Neutrophil (primary cell): ENCODE measurements at regions not wholly inside any gene's neighbourhood (a gene's known extent, or its start where the extent isn't known, plus 50 kb on each side); places are given as distances from the start of the nearest gene placed in this dataset.

Experiments
- H3K27ac ChIP-seq: fragments of 200-600 bp; sonication (generic); 2 replicates; pipeline ENCODE4 v1.5.1; 2016; ENCODE audit warnings: mild to moderate bottlenecking, moderate library complexity
- H3K27me3 ChIP-seq: fragments of 200-600 bp; sonication (generic); 2 replicates; pipeline ENCODE4 v1.6.0; 2016; ENCODE audit warnings: mild to moderate bottlenecking
- H3K36me3 ChIP-seq: fragments of 200-600 bp; sonication (generic); 2 replicates; pipeline ENCODE4 v1.5.1; 2017
- H3K4me1 ChIP-seq, 2 experiments: fragments of 200-600 bp in 1 of 2; sonication (generic) in 1 of 2; 1 replicate in 1 of 2; 2 replicates in 1 of 2; pipeline versions ENCODE4 v1.5.1 to v1.6.1; 2013 to 2016; ENCODE audit warnings: low read depth in 1 of 2, low read length in 1 of 2, mild to moderate bottlenecking in 1 of 2, moderate library complexity in 1 of 2; ENCODE audit not compliant: control insufficient read depth in 1 of 2, insufficient read depth in 1 of 2
- H3K4me3 ChIP-seq, 2 experiments: fragments of 200-600 bp in 1 of 2; sonication (generic) in 1 of 2; 1 replicate in 1 of 2; 2 replicates in 1 of 2; pipeline ENCODE4 v1.5.1; 2013 to 2016; ENCODE audit warnings: low read depth in 1 of 2, low read length in 1 of 2, mild to moderate bottlenecking in 1 of 2, moderate library complexity in 1 of 2
- H3K9me3 ChIP-seq: fragments of 200-600 bp; sonication (generic); 2 replicates; pipeline ENCODE4 v1.5.1; 2016
- CTCF ChIP-seq: fragments of 200-600 bp; sonication (generic); IDR thresholded peaks from 2 replicates; pipeline ENCODE4 v1.5.1; 2016; ENCODE audit warnings: antibody characterized with exemption

GRCh38 chr9:129290606-129291005 is 112.5 kb upstream of the IER5L start:
- H3K4me3 ChIP-seq: no peak overlapping the region
- H3K36me3 ChIP-seq: peaks cover 14% of the 10 kb centered on the region
- H3K4me1 ChIP-seq: no peaks in the 10 kb centered on the region
- peaks cover 30% of the 10 kb centered on the region for H3K27me3 ChIP-seq
- no peaks in the 10 kb centered on the region for H3K9me3 ChIP-seq
- no peak overlapping the region for H3K27ac ChIP-seq
- no peak for TF ChIP-seq CTCF

- Histone ChIP-seq H3K27ac (no peak overlapping the region), H3K4me3 (no peak overlapping the region), H3K36me3 (peaks cover 21% of the 10 kb centered on the region), H3K27me3 (peaks cover 30% of the 10 kb centered on the region), H3K4me1 (no peaks in the 10 kb centered on the region), H3K9me3 (no peaks in the 10 kb centered on the region)
- no peak for TF ChIP-seq CTCF
Observed at GRCh38 chr9:129289883-129290282, 111.8 kb upstream of the IER5L start.

GRCh38 chr9:129289131-129289731 is 111.2 kb upstream of the IER5L start:
- TF ChIP-seq CTCF: no peak
- H3K4me3 ChIP-seq: no peak overlapping the region
- no peaks in the 10 kb centered on the region for H3K9me3 ChIP-seq
- peaks cover 27% of the 10 kb centered on the region for H3K36me3 ChIP-seq
- peaks cover 30% of the 10 kb centered on the region for H3K27me3 ChIP-seq
- no peak overlapping the region for H3K27ac ChIP-seq
- H3K4me1 ChIP-seq: peaks cover 0 to under 1% of the 10 kb centered on the region in 2 experiments

GRCh38 chr9:129287619-129288305 is 109.7 kb upstream of the IER5L start:
- H3K4me1 ChIP-seq: peaks cover 13 to 15% of the 10 kb centered on the region in 2 experiments
- H3K36me3 ChIP-seq: peaks cover 32% of the 10 kb centered on the region
- no peak for TF ChIP-seq CTCF
- no peaks in the 10 kb centered on the region for H3K9me3 ChIP-seq
- peaks cover 30% of the 10 kb centered on the region for H3K27me3 ChIP-seq
- no peak overlapping the region for H3K27ac ChIP-seq
- no peak overlapping the region for H3K4me3 ChIP-seq

GRCh38 chr9:129285979-129286772 is 108.1 kb upstream of the IER5L start:
- peaks cover 22% of the 10 kb centered on the region for H3K27me3 ChIP-seq
- peaks cover 26 to 28% of the 10 kb centered on the region in 2 experiments for H3K4me1 ChIP-seq
- no peaks in the 10 kb centered on the region for H3K9me3 ChIP-seq
- H3K36me3 ChIP-seq: peaks cover 32% of the 10 kb centered on the region
- H3K4me3 ChIP-seq: no peak overlapping the region
- no peak for TF ChIP-seq CTCF
- no peak overlapping the region for H3K27ac ChIP-seq
